Osteoblast (primary cell): ENCODE measurements at regions not wholly inside any gene's neighbourhood (a gene's known extent, or its start where the extent isn't known, plus 50 kb on each side); places are given as distances from the start of the nearest gene placed in this dataset.

Experiments used
- DNase-seq: peaks from one replicate; pipeline ENCODE4 v3.0.0; 2011; ENCODE audit warnings: low spot score, mixed read lengths; ENCODE audit not compliant: insufficient read length; ENCODE audit errors: missing footprints
- H2AFZ ChIP-seq: 2 replicates; pipeline ENCODE4 v1.6.0; 2011; ENCODE audit warnings: mild to moderate bottlenecking, low read length
- H3K27ac ChIP-seq: 2 replicates; pipeline ENCODE4 v1.5.1; 2011; ENCODE audit warnings: mild to moderate bottlenecking, low read depth, low read length, moderate library complexity
- H3K27me3 ChIP-seq: 2 replicates; pipeline ENCODE4 v1.6.0; 2012; ENCODE audit warnings: mild to moderate bottlenecking, control low read depth, inconsistent platforms, low read length, moderate library complexity; ENCODE audit not compliant: insufficient read depth
- H3K36me3 ChIP-seq: 2 replicates; pipeline ENCODE4 v1.5.1; 2011; ENCODE audit warnings: mild to moderate bottlenecking, low read length, control low read depth, moderate library complexity; ENCODE audit not compliant: insufficient read depth
- H3K4me1 ChIP-seq: 2 replicates; pipeline ENCODE4 v1.5.1; 2011; ENCODE audit warnings: mild to moderate bottlenecking, low read length, control low read depth, moderate library complexity; ENCODE audit not compliant: insufficient read depth
- H3K4me2 ChIP-seq: 2 replicates; pipeline ENCODE4 v1.6.0; 2011; ENCODE audit warnings: mild to moderate bottlenecking, low read length; ENCODE audit not compliant: insufficient read depth
- H3K4me3 ChIP-seq: fragments of 200-600 bp; sonication (generic); 3 replicates; pipeline ENCODE4 v1.5.1; 2012; ENCODE audit warnings: mild to moderate bottlenecking, low read length, inconsistent platforms; ENCODE audit not compliant: insufficient read depth
- H3K79me2 ChIP-seq: 2 replicates; pipeline ENCODE4 v1.6.0; 2012; ENCODE audit warnings: mild to moderate bottlenecking, low read length, control low read depth, inconsistent platforms; ENCODE audit not compliant: insufficient read depth
- H3K9me3 ChIP-seq: 2 replicates; pipeline ENCODE4 v1.5.1; 2011; ENCODE audit warnings: low read depth, low read length, control low read depth
- H4K20me1 ChIP-seq: 2 replicates; pipeline ENCODE4 v1.6.0; 2012; ENCODE audit warnings: mild to moderate bottlenecking, low read length, control low read depth; ENCODE audit not compliant: insufficient read depth
- TF ChIP-seq, protein P1 (sequence below): IDR thresholded peaks from 2 replicates; pipeline ENCODE4 v1.5.1; 2011; ENCODE audit warnings: mild to moderate bottlenecking, low read depth, low read length, moderate library complexity; ENCODE audit errors: extremely low read depth

DNA sequence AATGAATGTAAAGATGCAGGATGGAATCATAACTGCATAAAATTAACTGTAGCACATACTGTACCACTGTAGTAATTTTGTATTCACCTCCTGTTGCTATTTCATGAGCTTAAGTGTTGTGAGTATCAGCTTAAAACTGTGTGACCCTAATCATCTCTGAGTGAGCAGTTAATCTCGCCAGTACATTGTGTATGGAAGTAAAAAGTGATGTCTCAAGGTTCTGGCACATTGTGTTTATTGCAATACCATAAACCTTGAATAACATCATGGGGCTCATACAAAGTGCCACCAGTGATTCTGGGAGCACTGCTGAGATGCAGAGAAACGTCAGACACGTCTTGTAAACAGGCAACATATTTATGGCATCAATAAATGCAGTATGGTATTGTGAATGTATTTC is 124.5 kb downstream of the PMAIP1 start:
- Histone ChIP-seq H3K4me3 (no peak overlapping the region), H3K27ac (no peak overlapping the region), H3K79me2 (no peaks in the 10 kb centered on the region), H3K4me2 (no peak overlapping the region), H3K27me3 (no peaks in the 10 kb centered on the region), H3K9me3 (no peaks in the 10 kb centered on the region), H4K20me1 (no peaks in the 10 kb centered on the region), H2AFZ (no peak overlapping the region), H3K4me1 (peaks cover 16% of the 10 kb centered on the region), H3K36me3 (no peaks in the 10 kb centered on the region)
- TF ChIP-seq, protein P1, sequence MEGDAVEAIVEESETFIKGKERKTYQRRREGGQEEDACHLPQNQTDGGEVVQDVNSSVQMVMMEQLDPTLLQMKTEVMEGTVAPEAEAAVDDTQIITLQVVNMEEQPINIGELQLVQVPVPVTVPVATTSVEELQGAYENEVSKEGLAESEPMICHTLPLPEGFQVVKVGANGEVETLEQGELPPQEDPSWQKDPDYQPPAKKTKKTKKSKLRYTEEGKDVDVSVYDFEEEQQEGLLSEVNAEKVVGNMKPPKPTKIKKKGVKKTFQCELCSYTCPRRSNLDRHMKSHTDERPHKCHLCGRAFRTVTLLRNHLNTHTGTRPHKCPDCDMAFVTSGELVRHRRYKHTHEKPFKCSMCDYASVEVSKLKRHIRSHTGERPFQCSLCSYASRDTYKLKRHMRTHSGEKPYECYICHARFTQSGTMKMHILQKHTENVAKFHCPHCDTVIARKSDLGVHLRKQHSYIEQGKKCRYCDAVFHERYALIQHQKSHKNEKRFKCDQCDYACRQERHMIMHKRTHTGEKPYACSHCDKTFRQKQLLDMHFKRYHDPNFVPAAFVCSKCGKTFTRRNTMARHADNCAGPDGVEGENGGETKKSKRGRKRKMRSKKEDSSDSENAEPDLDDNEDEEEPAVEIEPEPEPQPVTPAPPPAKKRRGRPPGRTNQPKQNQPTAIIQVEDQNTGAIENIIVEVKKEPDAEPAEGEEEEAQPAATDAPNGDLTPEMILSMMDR: no peak
- DNase-seq: no peak

- H3K36me3 ChIP-seq: no peaks in the 10 kb centered on the region
- H3K27ac ChIP-seq: no peak overlapping the region
- H3K79me2 ChIP-seq: no peaks in the 10 kb centered on the region
- no peaks in the 10 kb centered on the region for H3K9me3 ChIP-seq
- H3K4me1 ChIP-seq: peaks cover 25% of the 10 kb centered on the region
- H4K20me1 ChIP-seq: no peaks in the 10 kb centered on the region
- no peak overlapping the region for H3K4me2 ChIP-seq
- peak overlapping the region; percentile 25 for H2AFZ ChIP-seq
- DNase-seq: no peak
- no peak overlapping the region for H3K4me3 ChIP-seq
- no peaks in the 10 kb centered on the region for H3K27me3 ChIP-seq
- TF ChIP-seq, protein P1: no peak
These were observed 123.0 kb downstream of the PMAIP1 start for GRCh38 chr18:60022671-60023276.

DNA sequence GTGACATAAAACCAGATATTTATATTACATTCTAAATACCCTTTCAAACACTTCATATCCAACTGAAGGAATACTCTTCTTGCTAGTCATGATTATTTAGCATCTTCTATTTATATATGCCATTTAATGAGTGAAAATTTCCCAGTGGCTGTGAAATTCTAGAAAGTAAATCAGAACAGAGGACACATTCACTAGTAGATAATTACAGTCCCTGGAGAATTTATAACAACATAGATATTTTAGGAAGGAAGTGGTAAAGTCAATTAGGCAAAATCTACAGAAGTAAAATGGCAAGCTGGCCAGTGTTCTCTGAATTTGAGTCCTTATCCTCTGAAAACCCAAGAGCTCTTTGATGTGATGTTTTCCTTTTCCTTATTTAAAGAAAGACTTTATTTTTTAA is 121.8 kb downstream of the PMAIP1 start:
- TF ChIP-seq, protein P1: no peak
- Histone ChIP-seq H3K36me3 (no peaks in the 10 kb centered on the region), H2AFZ (no peak overlapping the region), H3K79me2 (no peaks in the 10 kb centered on the region), H3K4me1 (peaks cover 25% of the 10 kb centered on the region), H3K4me3 (no peak overlapping the region), H3K27ac (no peak overlapping the region), H3K4me2 (no peak overlapping the region), H3K9me3 (no peaks in the 10 kb centered on the region), H4K20me1 (no peaks in the 10 kb centered on the region), H3K27me3 (no peaks in the 10 kb centered on the region)
- no peak for DNase-seq

GRCh38 chr18:60020107-60020925 is 120.5 kb downstream of the PMAIP1 start:
- no peaks in the 10 kb centered on the region for H3K79me2 ChIP-seq
- H3K27ac ChIP-seq: peak overlapping the region; percentile 12
- no peaks in the 10 kb centered on the region for H3K27me3 ChIP-seq
- H4K20me1 ChIP-seq: no peaks in the 10 kb centered on the region
- peaks cover 25% of the 10 kb centered on the region for H3K4me1 ChIP-seq
- TF ChIP-seq, protein P1: no peak
- H3K36me3 ChIP-seq: no peaks in the 10 kb centered on the region
- H3K9me3 ChIP-seq: no peaks in the 10 kb centered on the region
- DNase-seq: peak; percentile 30
- H2AFZ ChIP-seq: peak overlapping the region; percentile 81
- H3K4me3 ChIP-seq: no peak overlapping the region
- peak overlapping the region; percentile 43 for H3K4me2 ChIP-seq
